GM23338 (cell line): ENCODE measurements at regions not wholly inside any gene's neighbourhood (a gene's known extent, or its start where the extent isn't known, plus 50 kb on each side); places are given as distances from the start of the nearest gene placed in this dataset.

ENCODE experiments used
- ATAC-seq: fragments of 200-7000 bp; cut with Tn5 transposase; 3 replicates; pipeline ENCODE4 v1.9.1; 2020
- DNase-seq: peaks from one replicate; pipeline ENCODE4 v3.0.0-alpha.2; 2015; ENCODE audit warnings: low spot score
- H2AFZ ChIP-seq: fragments of 200-600 bp; sonication (generic); 2 replicates; pipeline ENCODE4 v1.8.0; 2016; ENCODE audit warnings: antibody characterized with exemption, mild to moderate bottlenecking, moderate library complexity
- H3F3A ChIP-seq: fragments of 200-600 bp; sonication (generic); replicated peaks from 2 replicates; pipeline ENCODE4 v1.8.0; 2017; ENCODE audit warnings: antibody characterized with exemption, mixed run types, low read depth
- H3K27ac ChIP-seq: fragments of 200-600 bp; sonication (generic); 2 replicates; pipeline ENCODE4 v1.6.1; 2016; ENCODE audit warnings: low read depth
- H3K27me3 ChIP-seq: fragments of 200-600 bp; sonication (generic); 2 replicates; pipeline ENCODE4 v1.8.0; 2016; ENCODE audit warnings: mild to moderate bottlenecking, mixed run types, moderate library complexity; ENCODE audit not compliant: insufficient read depth
- H3K36me3 ChIP-seq: fragments of 200-600 bp; sonication (generic); 2 replicates; pipeline ENCODE4 v1.8.0; 2016; ENCODE audit warnings: mild to moderate bottlenecking; ENCODE audit not compliant: insufficient read depth
- H3K4me1 ChIP-seq: fragments of 200-600 bp; sonication (generic); 2 replicates; pipeline ENCODE4 v1.8.0; 2016; ENCODE audit warnings: mild to moderate bottlenecking, moderate library complexity; ENCODE audit not compliant: insufficient read depth
- H3K4me2 ChIP-seq: fragments of 200-600 bp; sonication (generic); 2 replicates; pipeline ENCODE4 v1.7.1; 2017; ENCODE audit warnings: mixed run types
- H3K4me3 ChIP-seq: fragments of 200-600 bp; sonication (generic); 2 replicates; pipeline ENCODE4 v1.6.1; 2016; ENCODE audit warnings: mixed run types
- H3K79me2 ChIP-seq: fragments of 200-600 bp; sonication (generic); replicated peaks from 2 replicates; pipeline ENCODE4 v1.8.0; 2017; ENCODE audit warnings: mild to moderate bottlenecking; ENCODE audit not compliant: insufficient read depth
- H3K9me2 ChIP-seq: fragments of 200-600 bp; sonication (generic); 2 replicates; pipeline ENCODE4 v1.8.0; 2017; ENCODE audit not compliant: insufficient read depth
- H4K20me1 ChIP-seq: fragments of 200-600 bp; sonication (generic); replicated peaks from 2 replicates; pipeline ENCODE4 v1.8.0; 2017; ENCODE audit warnings: mild to moderate bottlenecking; ENCODE audit not compliant: insufficient read depth
- H3K27ac Mint-ChIP-seq: 2 replicates; pipeline ENCODE4 v1.8.0; 2020; ENCODE audit warnings: inconsistent platforms, mild to moderate bottlenecking, moderate library complexity, mixed read lengths
- H3K27me3 Mint-ChIP-seq: 3 replicates; pipeline ENCODE4 v1.8.0; 2022; ENCODE audit warnings: low read depth, mild to moderate bottlenecking, moderate library complexity, mixed read lengths, inconsistent platforms; ENCODE audit not compliant: insufficient read depth, poor library complexity
- H3K36me3 Mint-ChIP-seq: 3 replicates; pipeline ENCODE4 v1.8.0; 2021; ENCODE audit warnings: low read depth, mild to moderate bottlenecking, inconsistent platforms, moderate library complexity, mixed read lengths
- H3K4me1 Mint-ChIP-seq: 3 replicates; pipeline ENCODE4 v1.8.0; 2020; ENCODE audit warnings: mild to moderate bottlenecking, inconsistent platforms, mixed read lengths
- H3K4me3 Mint-ChIP-seq: 3 replicates; pipeline ENCODE4 v1.8.0; 2021; ENCODE audit warnings: moderate library complexity, mild to moderate bottlenecking, inconsistent platforms, mixed read lengths
- H3K9me3 Mint-ChIP-seq: 3 replicates; pipeline ENCODE4 v1.8.0; 2020; ENCODE audit warnings: moderate library complexity, mild to moderate bottlenecking, inconsistent platforms, mixed read lengths
- CREB1 ChIP-seq: fragments of 250-450 bp; sonication (Bioruptor Pico); IDR thresholded peaks from 2 replicates; pipeline ENCODE4 v1.5.0; 2020; ENCODE audit warnings: low read depth, mild to moderate bottlenecking, moderate library complexity
- EZH2phosphoT487 ChIP-seq: fragments of 200-600 bp; sonication (generic); IDR thresholded peaks from one replicate; pipeline ENCODE4 v1.8.1; 2018; ENCODE audit warnings: antibody characterized with exemption; ENCODE audit not compliant: unreplicated experiment
- JUNB ChIP-seq: IDR thresholded peaks from one replicate; pipeline ENCODE4 v1.6.1; 2016; ENCODE audit warnings: antibody characterized with exemption; ENCODE audit not compliant: unreplicated experiment
- NANOG ChIP-seq: IDR thresholded peaks from 2 replicates; pipeline ENCODE4 v1.6.1; 2016; ENCODE audit warnings: antibody characterized with exemption, borderline replicate concordance
- POLR2AphosphoS5 ChIP-seq: IDR thresholded peaks from 2 replicates; pipeline ENCODE4 v1.6.1; 2016; ENCODE audit warnings: antibody characterized with exemption, low read depth
- ZNF114 ChIP-seq: fragments of 250-450 bp; sonication (Bioruptor Pico); IDR thresholded peaks from 2 replicates; pipeline ENCODE4 v1.5.0; 2020; ENCODE audit warnings: mild to moderate bottlenecking, moderate library complexity
- TF ChIP-seq, protein P1 (sequence below), 2 experiments: fragments of 200-600 bp in 1 of 2; sonication (generic) in 1 of 2; conservative IDR thresholded peaks; 2 replicates each; pipeline versions ENCODE4 v1.5.1 to v1.6.1; 2016 to 2017; ENCODE audit warnings: antibody characterized with exemption in 2 of 2, low read depth in 2 of 2, mild to moderate bottlenecking in 2 of 2, moderate library complexity in 1 of 2
- TF ChIP-seq, protein P2 (sequence below): IDR thresholded peaks from 2 replicates; pipeline ENCODE4 v1.6.1; 2016; ENCODE audit warnings: antibody characterized with exemption

DNA sequence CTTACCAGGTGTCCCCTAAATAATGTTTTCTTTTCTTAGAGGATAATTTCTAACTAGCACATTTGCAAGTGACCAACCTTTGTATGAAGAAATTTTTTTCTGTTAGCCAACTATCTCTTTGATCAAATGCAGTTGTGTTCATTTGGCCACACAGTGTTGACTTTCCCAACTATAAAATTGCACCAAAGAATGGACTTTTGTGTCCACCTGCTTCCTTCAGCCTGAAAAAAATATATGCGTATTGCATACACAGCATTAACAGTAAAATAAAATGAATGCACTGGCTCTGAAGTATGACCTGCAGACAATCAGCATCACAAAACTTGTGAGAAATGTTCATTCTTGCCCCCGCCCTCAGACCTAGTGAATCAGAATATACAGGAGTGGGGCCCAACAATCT lies 342.0 kb downstream of the SEC23A start:
- no peaks in the 10 kb centered on the region for H3K4me1 ChIP-seq
- Mint-ChIP-seq H3K27me3 (no peaks in the 10 kb centered on the region), H3K4me1 (peaks cover 5% of the 10 kb centered on the region; the same call in 1 of the 3 replicates), H3K36me3 (peaks cover 8% of the 10 kb centered on the region; the same call in 2 of the 3 replicates), H3K9me3 (peaks cover 27% of the 10 kb centered on the region), H3K27ac (no peak overlapping the region), H3K4me3 (no peak overlapping the region)
- no peak overlapping the region for H3K4me2 ChIP-seq
- no peaks in the 10 kb centered on the region for H4K20me1 ChIP-seq
- 0 out of 2 replicates have a peak, but pooled peaks cover 3% of the 10 kb centered on the region for H3K36me3 ChIP-seq
- H3K9me2 ChIP-seq: peaks cover 8% of the 10 kb centered on the region
- H3K4me3 ChIP-seq: no peak overlapping the region
- H3K79me2 ChIP-seq: no peaks in the 10 kb centered on the region
- no peak for DNase-seq
- TF ChIP-seq POLR2AphosphoS5: no peak
- TF ChIP-seq, protein P1, sequence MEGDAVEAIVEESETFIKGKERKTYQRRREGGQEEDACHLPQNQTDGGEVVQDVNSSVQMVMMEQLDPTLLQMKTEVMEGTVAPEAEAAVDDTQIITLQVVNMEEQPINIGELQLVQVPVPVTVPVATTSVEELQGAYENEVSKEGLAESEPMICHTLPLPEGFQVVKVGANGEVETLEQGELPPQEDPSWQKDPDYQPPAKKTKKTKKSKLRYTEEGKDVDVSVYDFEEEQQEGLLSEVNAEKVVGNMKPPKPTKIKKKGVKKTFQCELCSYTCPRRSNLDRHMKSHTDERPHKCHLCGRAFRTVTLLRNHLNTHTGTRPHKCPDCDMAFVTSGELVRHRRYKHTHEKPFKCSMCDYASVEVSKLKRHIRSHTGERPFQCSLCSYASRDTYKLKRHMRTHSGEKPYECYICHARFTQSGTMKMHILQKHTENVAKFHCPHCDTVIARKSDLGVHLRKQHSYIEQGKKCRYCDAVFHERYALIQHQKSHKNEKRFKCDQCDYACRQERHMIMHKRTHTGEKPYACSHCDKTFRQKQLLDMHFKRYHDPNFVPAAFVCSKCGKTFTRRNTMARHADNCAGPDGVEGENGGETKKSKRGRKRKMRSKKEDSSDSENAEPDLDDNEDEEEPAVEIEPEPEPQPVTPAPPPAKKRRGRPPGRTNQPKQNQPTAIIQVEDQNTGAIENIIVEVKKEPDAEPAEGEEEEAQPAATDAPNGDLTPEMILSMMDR (conservative IDR thresholded peaks at IDR 0.05; ENCODE audit: low read depth in 2 of 2): no peak
- TF ChIP-seq JUNB: no peak
- H3F3A ChIP-seq: no peaks in the 10 kb centered on the region
- no peak overlapping the region for H2AFZ ChIP-seq
- no peaks in the 10 kb centered on the region for H3K27me3 ChIP-seq
- H3K27ac ChIP-seq: no peak overlapping the region
- no peak for ATAC-seq

DNA sequence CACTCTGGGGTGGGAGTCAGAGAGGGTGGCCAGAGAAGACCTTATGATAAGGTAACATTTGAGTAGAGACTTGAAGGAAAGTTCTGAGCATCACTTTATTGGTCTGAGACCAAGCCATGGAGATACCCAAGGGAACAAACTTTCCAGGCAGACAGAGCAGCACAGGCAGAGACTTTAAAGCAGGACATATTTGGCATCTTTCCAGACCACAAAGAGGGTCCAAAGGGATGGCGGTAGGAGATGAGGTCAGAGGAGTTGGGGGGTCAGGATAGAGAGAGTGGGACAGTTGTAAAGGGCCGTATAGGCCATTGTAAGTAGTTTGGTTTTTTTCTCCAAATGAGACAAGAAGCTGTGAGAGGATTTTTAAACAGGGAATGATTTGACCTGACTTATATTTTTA lies 344.4 kb downstream of the SEC23A start:
- no peak for ATAC-seq
- Histone ChIP-seq H3K27me3 (no peaks in the 10 kb centered on the region), H3K4me3 (no peak overlapping the region), H3K36me3 (0 out of 2 replicates have a peak, but pooled peaks cover under 1% of the 10 kb centered on the region), H3K27ac (no peak overlapping the region), H3F3A (no peaks in the 10 kb centered on the region), H3K9me2 (peaks cover 5% of the 10 kb centered on the region; the same call in 1 of the 2 replicates), H2AFZ (no peak overlapping the region), H3K4me1 (no peaks in the 10 kb centered on the region), H3K79me2 (no peaks in the 10 kb centered on the region), H4K20me1 (no peaks in the 10 kb centered on the region), H3K4me2 (no peak overlapping the region)
- H3K4me1 Mint-ChIP-seq: peaks cover 13% of the 10 kb centered on the region; the same call in 2 of the 3 replicates
- H3K27me3 Mint-ChIP-seq: no peaks in the 10 kb centered on the region
- no peak for TF ChIP-seq EZH2phosphoT487
- TF ChIP-seq JUNB: no peak
- TF ChIP-seq ZNF114 (CRISPR knock-in tag): no peak
- TF ChIP-seq POLR2AphosphoS5: no peak
- TF ChIP-seq, protein P1 (conservative IDR thresholded peaks at IDR 0.05; ENCODE audit: low read depth in 2 of 2): no peak
- TF ChIP-seq NANOG: no peak
- no peak for TF ChIP-seq CREB1 (CRISPR knock-in tag)
- TF ChIP-seq, protein P2, sequence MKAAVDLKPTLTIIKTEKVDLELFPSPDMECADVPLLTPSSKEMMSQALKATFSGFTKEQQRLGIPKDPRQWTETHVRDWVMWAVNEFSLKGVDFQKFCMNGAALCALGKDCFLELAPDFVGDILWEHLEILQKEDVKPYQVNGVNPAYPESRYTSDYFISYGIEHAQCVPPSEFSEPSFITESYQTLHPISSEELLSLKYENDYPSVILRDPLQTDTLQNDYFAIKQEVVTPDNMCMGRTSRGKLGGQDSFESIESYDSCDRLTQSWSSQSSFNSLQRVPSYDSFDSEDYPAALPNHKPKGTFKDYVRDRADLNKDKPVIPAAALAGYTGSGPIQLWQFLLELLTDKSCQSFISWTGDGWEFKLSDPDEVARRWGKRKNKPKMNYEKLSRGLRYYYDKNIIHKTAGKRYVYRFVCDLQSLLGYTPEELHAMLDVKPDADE: no peak
- DNase-seq: no peak
- H3K36me3 Mint-ChIP-seq: no peaks in the 10 kb centered on the region
- no peak overlapping the region for H3K4me3 Mint-ChIP-seq
- H3K27ac Mint-ChIP-seq: no peak overlapping the region; the same call in 1 of the 2 replicates
- peaks cover 9% of the 10 kb centered on the region for H3K9me3 Mint-ChIP-seq
